GM12878 (cell line): ENCODE measurements at regions not wholly inside any gene's neighbourhood (a gene's known extent, or its start where the extent isn't known, plus 50 kb on each side); places are given as distances from the start of the nearest gene placed in this dataset.

Experiments used
- ATAC-seq: fragments of 200-7000 bp; cut with Tn5 transposase; 3 replicates; pipeline ENCODE4 v1.9.1; 2020; ENCODE audit warnings: mild to moderate bottlenecking, moderate library complexity
- BruUV-seq: library from RNA; stranded (reverse); fragments of 400-500 nt; replicated peaks from 2 replicates; lab custom pipeline; 2021; lab: Mats Ljungman, UMichigan
- CTCF ChIA-PET: fragments of 300-600 bp; sonication (Branson Sonifier 250); formaldehyde crosslinking; extraction: SDS; loops from one replicate; lab custom pipeline; 2021; ENCODE audit warnings: inconsistent platforms; lab: Yijun Ruan, JAX
- POLR2A ChIA-PET: fragments of 350-600 bp; formaldehyde crosslinking; extraction: SDS; loops from one replicate; lab custom pipeline; 2021; ENCODE audit warnings: inconsistent platforms; lab: Charles Lee
- RAD21 ChIA-PET: fragments of 300-600 bp; sonication (Branson Sonifier 250); formaldehyde crosslinking; loops from one replicate; lab custom pipeline; 2023; ENCODE audit warnings: antibody characterized with exemption; ENCODE audit not compliant: unreplicated experiment; lab: Charles Lee
- SMC1A ChIA-PET: fragments of 300-600 bp; sonication (Branson Sonifier 250); formaldehyde crosslinking; loops from one replicate; lab custom pipeline; 2023; ENCODE audit not compliant: unreplicated experiment, uncharacterized antibody; lab: Charles Lee
- DNase-seq: peaks from one replicate; pipeline ENCODE4 v3.0.0-alpha.2; 2011; ENCODE audit warnings: low read depth, low spot score
- FAIRE-seq: peaks from 3 replicates; lab custom pipeline; 2011; peaks lifted over from hg19 to GRCh38; lab: Jason Lieb, UNC
- H2AFZ ChIP-seq: 2 replicates; pipeline ENCODE4 v1.6.0; 2011; ENCODE audit warnings: low read depth, low read length, control low read depth; ENCODE audit not compliant: control insufficient read depth
- H3K27ac ChIP-seq: 2 replicates; pipeline ENCODE4 v1.5.1; 2011; ENCODE audit warnings: control low read depth; ENCODE audit not compliant: control insufficient read depth, insufficient read depth
- H3K27me3 ChIP-seq, 2 experiments: replicated peaks in 1 of 2; 2 replicates each; pipeline versions ENCODE4 v1.6.0 to v1.6.1; 2011; ENCODE audit warnings: low read length in 1 of 2; ENCODE audit not compliant: control insufficient read depth in 2 of 2, insufficient read depth in 2 of 2
- H3K36me3 ChIP-seq, 2 experiments: 2 replicates each; pipeline ENCODE4 v1.5.1; 2011; ENCODE audit warnings: low read length in 1 of 2; ENCODE audit not compliant: control insufficient read depth in 2 of 2, insufficient read depth in 2 of 2
- H3K4me1 ChIP-seq: 2 replicates; pipeline ENCODE4 v1.6.1; 2011; ENCODE audit warnings: mild to moderate bottlenecking, low read length, moderate library complexity, mixed read lengths; ENCODE audit not compliant: control insufficient read depth, insufficient read depth
- H3K4me2 ChIP-seq: 2 replicates; pipeline ENCODE4 v1.6.0; 2011; ENCODE audit warnings: control low read depth; ENCODE audit not compliant: control insufficient read depth, insufficient read depth
- H3K4me3 ChIP-seq: fragments of 200-600 bp; sonication (generic); 2 replicates; pipeline ENCODE4 v1.5.1; 2016
- H3K79me2 ChIP-seq: 2 replicates; pipeline ENCODE4 v1.6.0; 2011; ENCODE audit warnings: low read length; ENCODE audit not compliant: control insufficient read depth, insufficient read depth
- H3K9ac ChIP-seq: 2 replicates; pipeline ENCODE4 v1.8.0; 2011; ENCODE audit warnings: low read length, control low read depth, mixed read lengths; ENCODE audit not compliant: control insufficient read depth, insufficient read depth
- H3K9me3 ChIP-seq: replicated peaks from 3 replicates; pipeline ENCODE4 v1.5.1; 2011; ENCODE audit warnings: mild to moderate bottlenecking, low read length; ENCODE audit not compliant: control insufficient read depth, insufficient read depth
- H4K20me1 ChIP-seq: 2 replicates; pipeline ENCODE4 v1.6.0; 2011; ENCODE audit not compliant: control insufficient read depth, insufficient read depth
- CHD1 ChIP-seq: IDR thresholded peaks from 2 replicates; pipeline ENCODE4 v1.6.1; 2012; ENCODE audit warnings: low read depth, low read length, improper control_type of control experiment
- CTCF ChIP-seq, 3 experiments: IDR thresholded peaks in 2 of 3; conservative IDR thresholded peaks in 1 of 3; 2 replicates each; pipeline ENCODE4 v1.5.1; 2011; ENCODE audit warnings: low read depth in 3 of 3, low read length in 3 of 3, mild to moderate bottlenecking in 3 of 3, control low read depth in 2 of 3, moderate library complexity in 2 of 3, inconsistent platforms in 1 of 3, mixed read lengths in 1 of 3; ENCODE audit not compliant: control insufficient read depth in 2 of 3, insufficient read depth in 1 of 3; ENCODE audit errors: extremely low read depth in 1 of 3
- HDAC6 ChIP-seq: fragments of 200-600 bp; sonication (generic); IDR thresholded peaks from one replicate; pipeline ENCODE4 v1.8.0; 2017; ENCODE audit warnings: antibody characterized with exemption; ENCODE audit not compliant: unreplicated experiment
- PAX5 ChIP-seq: IDR thresholded peaks from 2 replicates; pipeline ENCODE4 v1.6.1; 2011; ENCODE audit warnings: low read depth, low read length, borderline replicate concordance
- SMC3 ChIP-seq: IDR thresholded peaks from 2 replicates; pipeline ENCODE4 v1.6.1; 2011; ENCODE audit warnings: low read length, improper control_type of control experiment, borderline replicate concordance
- SREBF1 ChIP-seq: IDR thresholded peaks from 2 replicates; pipeline ENCODE4 v1.6.1; 2012; ENCODE audit warnings: mild to moderate bottlenecking, low read length
- WGBS: methylation state at CpG from one replicate; pipeline ENCODE4 v1.1.6; 2016; ENCODE audit warnings: low lambda C conversion rate; ENCODE audit not compliant: insufficient replicate concordance, insufficient coverage; ENCODE audit errors: missing lambda C conversion rate; 5-methylcytosine and 5-hydroxymethylcytosine counted together
- in situ Hi-C: fragments of 300-500 bp; cut with MboI; formaldehyde crosslinking; loops from 9 replicates; pipeline ENCODE4 v1.14.3; 2018; ENCODE audit warnings: mixed read lengths
- intact Hi-C: fragments of 100-400 bp; cut with micrococcal nuclease; formaldehyde crosslinking; loops from one replicate; pipeline ENCODE4 v1.14.2; 2022; ENCODE audit not compliant: unreplicated experiment

- Histone ChIP-seq H3K79me2 (no peaks in the 10 kb centered on the region), H4K20me1 (no peaks in the 10 kb centered on the region), H3K27ac (no peak overlapping the region), H3K27me3 (no peaks in the 10 kb centered on the region), H3K36me3 (no peaks in the 10 kb centered on the region), H3K4me1 (no peaks in the 10 kb centered on the region), H3K4me2 (no peak overlapping the region), H3K4me3 (no peak overlapping the region), H3K9me3 (no peaks in the 10 kb centered on the region), H3K9ac (no peak overlapping the region), H2AFZ (no peak overlapping the region)
- DNase-seq = no peak
- no peak for ATAC-seq
- TF ChIP-seq CTCF (IDR thresholded peaks at IDR 0.05 in 2 of 3, conservative IDR thresholded peaks at IDR 0.05 in 1 of 3; ENCODE audit: control insufficient read depth in 2 of 3, extremely low read depth in 1 of 3, insufficient read depth in 1 of 3, low read depth in 3 of 3, low read length in 3 of 3) (no peak), PAX5 (no peak), HDAC6 (no peak)
- BruUV-seq = no TSS peak
- RAD21 ChIA-PET = no interaction called here
- SMC1A ChIA-PET = no interaction called here
- in situ Hi-C loops = no loop called here
- FAIRE-seq = no peak
- POLR2A ChIA-PET = no interaction called here
- CTCF ChIA-PET = no interaction called here
- intact Hi-C loops = no loop called here
- WGBS = 6% methylated on average over 6 of the region's 6 CpGs
Observed at GRCh38 chr18:43542016-43542415, 264.7 kb upstream of the SYT4 start.

DNA sequence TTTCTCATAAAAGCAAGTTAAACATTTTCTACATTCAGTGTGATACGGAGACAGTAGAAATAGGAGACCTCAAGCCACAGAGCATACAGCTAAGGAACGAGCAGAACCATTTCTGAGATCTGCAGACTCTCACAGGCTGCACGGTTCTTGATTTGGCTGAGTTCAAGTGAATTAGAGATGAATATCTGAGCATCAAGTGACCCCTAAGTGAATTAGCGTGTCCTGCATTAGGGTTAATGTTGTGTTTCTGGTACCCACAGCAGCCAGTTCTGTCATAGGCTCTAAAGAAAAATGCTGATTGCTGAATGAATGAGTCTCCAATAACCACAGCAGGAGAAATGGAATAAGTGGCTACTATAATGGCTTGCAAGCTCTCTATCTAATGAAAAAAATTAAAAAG lies 265.9 kb upstream of the SYT4 start:
- no peaks in the 10 kb centered on the region for H3K79me2 ChIP-seq
- FAIRE-seq (no peak), DNase-seq (no peak), ATAC-seq (no peak)
- H3K4me2 ChIP-seq = no peak overlapping the region
- in situ Hi-C loops (no loop called here), intact Hi-C loops (no loop called here)
- H3K36me3 ChIP-seq = no peaks in the 10 kb centered on the region
- no peak overlapping the region for H3K27ac ChIP-seq
- H3K9ac ChIP-seq = no peak overlapping the region
- BruUV-seq = no TSS peak
- H3K27me3 ChIP-seq = no peaks in the 10 kb centered on the region
- WGBS = 14% methylated on average over 4 of the region's 4 CpGs
- no peaks in the 10 kb centered on the region for H3K9me3 ChIP-seq
- H2AFZ ChIP-seq = no peak overlapping the region
- H3K4me1 ChIP-seq = no peaks in the 10 kb centered on the region
- RAD21 ChIA-PET = no interaction called here
- SMC1A ChIA-PET = no interaction called here
- no peaks in the 10 kb centered on the region for H4K20me1 ChIP-seq
- no peak overlapping the region for H3K4me3 ChIP-seq
- CTCF ChIA-PET = no interaction called here
- TF ChIP-seq SREBF1 = no peak
- TF ChIP-seq SMC3 = no peak
- TF ChIP-seq CHD1 = no peak
- TF ChIP-seq, all 136 proteins: peak for 0
- POLR2A ChIA-PET = no interaction called here
